ENCODE measurements at regions not wholly inside any gene's neighbourhood (a gene's known extent, or its start where the extent isn't known, plus 50 kb on each side); places are given as distances from the start of the nearest gene placed in this dataset.

GRCh38 chr17:83006515-83007455 is 72.6 kb upstream of the METRNL start:
- Histone ChIP-seq H3K36me3 (peaks cover 0 to 10% (median 0%) of the 10 kb centered on the region in 3 donors), H3K4me3 (no peak overlapping the region), H3K9me3 (no peaks in the 10 kb centered on the region), H3K27ac (no peak overlapping the region), H3K27me3 (no peaks in the 10 kb centered on the region), H3K4me1 (peaks cover 0 to 10% (median 0%) of the 10 kb centered on the region in 3 donors)
- WGBS, 2 donors = 66 to 89% methylated on average over 18 to 36 of the region's 38 CpGs
- no peak for DNase-seq
- TF ChIP-seq CTCF (IDR thresholded peaks at IDR 0.05) (no peak), POLR2A (IDR thresholded peaks at IDR 0.05) (no peak)
- intact Hi-C loops (cut with DNase I) = no loop called here

- WGBS, 2 donors = 87 to 92% methylated on average over 18 to 20 of the region's 33 CpGs
Observed at GRCh38 chr17:83007504-83008185, 71.8 kb upstream of the METRNL start.

DNA sequence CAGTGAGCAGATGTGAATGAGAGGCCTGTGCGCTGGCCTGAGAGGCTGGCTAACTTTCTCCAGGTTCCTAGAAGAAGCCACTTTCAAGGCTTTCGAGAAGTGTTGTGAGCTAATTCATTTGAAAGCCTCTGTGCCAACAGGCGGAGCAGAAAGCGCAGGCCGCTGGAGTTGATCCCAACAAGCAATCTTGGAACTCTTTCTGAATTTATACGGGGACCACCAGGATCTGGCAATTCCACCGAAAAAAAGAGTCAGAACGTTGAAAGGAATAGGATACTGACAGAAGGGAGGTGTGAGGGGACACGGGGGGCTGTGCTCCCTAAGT is 71.3 kb upstream of the METRNL start:
- no peak for DNase-seq
- TF ChIP-seq CTCF (IDR thresholded peaks at IDR 0.05) (no peak), POLR2A (IDR thresholded peaks at IDR 0.05) (no peak)
- WGBS, 2 donors = 92 to 93% methylated on average over 7 to 9 of the region's 9 CpGs

More at GRCh38 chr17:83007504-83008185, 71.8 kb upstream of the METRNL start:
- intact Hi-C loops (cut with DNase I) = no loop called here
- no peak for DNase-seq
- Histone ChIP-seq H3K36me3 (peaks cover 0 to 10% (median 0%) of the 10 kb centered on the region in 3 donors), H3K27ac (no peak overlapping the region), H3K9me3 (no peaks in the 10 kb centered on the region), H3K4me1 (peaks cover 0 to 10% (median 0%) of the 10 kb centered on the region in 3 donors), H3K27me3 (no peaks in the 10 kb centered on the region), H3K4me3 (no peak overlapping the region)
- TF ChIP-seq CTCF (IDR thresholded peaks at IDR 0.05) (no peak), POLR2A (IDR thresholded peaks at IDR 0.05) (no peak)

DNA sequence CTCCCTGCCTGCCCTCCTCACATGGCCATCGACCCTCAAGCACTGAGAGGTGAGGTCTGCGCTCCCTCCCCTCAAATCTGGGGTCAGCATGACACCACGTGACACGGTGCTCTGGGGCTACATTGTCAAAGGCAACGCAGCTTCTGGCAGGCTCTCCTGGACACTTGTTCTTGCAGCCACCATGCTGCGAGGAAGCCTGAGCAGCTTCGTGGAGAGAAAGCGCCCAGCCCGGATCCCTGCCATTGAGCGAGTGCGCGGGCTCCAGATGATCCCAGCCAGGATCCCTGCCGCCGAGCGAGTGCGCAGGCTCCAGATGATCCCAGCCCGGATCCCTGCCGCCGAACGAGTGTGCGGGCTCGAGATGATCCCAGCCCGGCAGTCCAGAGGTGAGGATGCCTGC is 70.9 kb upstream of the METRNL start:
- 80 to 90% methylated on average over 1 to 5 of the region's 23 CpGs for WGBS, 2 donors
- TF ChIP-seq POLR2A (IDR thresholded peaks at IDR 0.05) (no peak), CTCF (IDR thresholded peaks at IDR 0.05) (no peak)
- H3K4me3 ChIP-seq = no peak overlapping the region
- no peaks in the 10 kb centered on the region for H3K9me3 ChIP-seq
- peaks cover 0 to 10% (median 0%) of the 10 kb centered on the region in 3 donors for H3K36me3 ChIP-seq
- H3K27ac ChIP-seq = no peak overlapping the region
- peaks cover 0 to 10% (median 0%) of the 10 kb centered on the region in 3 donors for H3K4me1 ChIP-seq
- no peak for DNase-seq
- no peaks in the 10 kb centered on the region for H3K27me3 ChIP-seq
- intact Hi-C loops (cut with DNase I) = no loop called here

More for the DNA sequence above, 71.3 kb upstream of the METRNL start:
- peaks cover 0 to 10% (median 0%) of the 10 kb centered on the region in 3 donors for H3K36me3 ChIP-seq
- H3K4me3 ChIP-seq = no peak overlapping the region
- no peaks in the 10 kb centered on the region for H3K27me3 ChIP-seq
- H3K27ac ChIP-seq = no peak overlapping the region
- intact Hi-C loops (cut with DNase I) = no loop called here
- H3K4me1 ChIP-seq = peaks cover 0 to 10% (median 0%) of the 10 kb centered on the region in 3 donors
- H3K9me3 ChIP-seq = no peaks in the 10 kb centered on the region
